Duodenal mucosa (tissue), 2 donors: ENCODE measurements at regions not wholly inside any gene's neighbourhood (a gene's known extent, or its start where the extent isn't known, plus 50 kb on each side); places are given as distances from the start of the nearest gene placed in this dataset.

Experiments used
- H3K27ac ChIP-seq: one replicate; pipeline ENCODE4 v1.7.0; 2013; ENCODE audit warnings: low read depth, low read length
- H3K27me3 ChIP-seq, 2 donors: one replicate each; pipeline ENCODE4 v1.7.0; 2013; ENCODE audit warnings: low read length in 2 of 2, control low read depth in 1 of 2; ENCODE audit not compliant: insufficient read depth in 2 of 2, control insufficient read depth in 1 of 2
- H3K36me3 ChIP-seq, 2 donors: one replicate each; pipeline ENCODE4 v1.7.0; 2013; ENCODE audit warnings: low read length in 2 of 2, control low read depth in 1 of 2; ENCODE audit not compliant: insufficient read depth in 2 of 2, control insufficient read depth in 1 of 2
- H3K4me1 ChIP-seq, 2 donors: one replicate each; pipeline ENCODE4 v1.7.0; 2013; ENCODE audit warnings: low read length in 2 of 2, control low read depth in 1 of 2; ENCODE audit not compliant: insufficient read depth in 2 of 2, control insufficient read depth in 1 of 2
- H3K4me3 ChIP-seq, 2 donors: one replicate each; pipeline ENCODE4 v1.7.0; 2013; ENCODE audit warnings: low read length in 2 of 2, low read depth in 1 of 2
- H3K9ac ChIP-seq, 2 donors: one replicate each; pipeline ENCODE4 v1.7.0; 2013; ENCODE audit warnings: low read length in 2 of 2, low read depth in 1 of 2
- H3K9me3 ChIP-seq, 2 donors: one replicate each; pipeline ENCODE4 v1.7.0; 2013; ENCODE audit warnings: low read length in 2 of 2, control low read depth in 1 of 2; ENCODE audit not compliant: control insufficient read depth in 1 of 2

DNA sequence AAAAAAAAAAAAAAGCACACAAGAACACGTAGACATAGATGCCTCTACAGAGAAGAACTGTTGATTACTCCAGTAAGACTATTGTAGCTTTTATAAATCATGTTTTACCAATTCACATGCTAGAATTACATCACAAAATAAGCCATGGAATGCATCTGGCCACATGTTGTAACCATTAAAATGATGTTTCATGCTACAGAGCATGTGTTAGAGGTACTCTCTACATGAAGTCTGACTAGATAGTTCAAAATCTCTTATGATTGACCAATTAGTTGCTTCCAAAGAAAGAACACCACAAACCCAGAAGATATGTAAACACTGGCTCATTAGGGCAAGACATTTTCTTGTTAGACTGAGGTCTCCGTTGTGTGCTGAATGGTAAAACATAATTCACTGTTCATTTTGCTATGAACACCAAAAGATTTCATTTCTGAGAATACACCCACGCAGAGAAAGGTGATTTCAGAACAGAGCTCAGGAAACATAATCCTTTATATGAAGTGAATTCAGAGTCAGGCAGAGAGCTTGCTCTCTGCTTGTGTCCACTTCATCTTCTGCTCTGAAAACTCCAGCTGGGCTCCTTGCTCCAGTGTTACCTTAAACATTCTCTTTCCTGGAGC, 411.4 kb upstream of the SOX9 start:
- Histone ChIP-seq H3K36me3 (no peaks in the 10 kb centered on the region), H3K9ac (no peak overlapping the region), H3K27me3 (no peaks in the 10 kb centered on the region), H3K9me3 (no peaks in the 10 kb centered on the region), H3K4me3 (no peak overlapping the region), H3K4me1 (no peaks in the 10 kb centered on the region), H3K27ac (no peak overlapping the region)

DNA sequence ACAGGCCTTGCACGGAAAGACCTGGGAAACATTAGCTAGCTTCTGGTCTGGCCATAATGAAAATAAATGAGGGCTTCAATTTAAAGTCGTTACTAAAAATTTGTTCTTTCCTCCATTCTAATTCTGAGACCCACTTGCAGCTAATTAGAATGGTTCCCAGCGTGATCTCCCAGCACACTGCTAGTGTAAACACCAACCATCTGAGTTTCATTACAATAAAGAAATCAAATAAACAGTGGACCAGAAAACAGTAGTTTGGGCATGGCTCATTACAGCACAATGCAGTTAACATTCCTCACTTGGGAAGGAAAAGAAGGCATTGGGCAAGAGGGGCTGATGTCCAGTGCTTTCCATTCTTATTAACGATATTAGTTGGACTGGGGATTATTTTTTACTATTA, 410.9 kb upstream of the SOX9 start:
- Histone ChIP-seq H3K27ac (no peak overlapping the region), H3K36me3 (no peaks in the 10 kb centered on the region), H3K4me1 (no peaks in the 10 kb centered on the region), H3K9ac (no peak overlapping the region), H3K4me3 (no peak overlapping the region), H3K27me3 (no peaks in the 10 kb centered on the region), H3K9me3 (no peaks in the 10 kb centered on the region)

DNA sequence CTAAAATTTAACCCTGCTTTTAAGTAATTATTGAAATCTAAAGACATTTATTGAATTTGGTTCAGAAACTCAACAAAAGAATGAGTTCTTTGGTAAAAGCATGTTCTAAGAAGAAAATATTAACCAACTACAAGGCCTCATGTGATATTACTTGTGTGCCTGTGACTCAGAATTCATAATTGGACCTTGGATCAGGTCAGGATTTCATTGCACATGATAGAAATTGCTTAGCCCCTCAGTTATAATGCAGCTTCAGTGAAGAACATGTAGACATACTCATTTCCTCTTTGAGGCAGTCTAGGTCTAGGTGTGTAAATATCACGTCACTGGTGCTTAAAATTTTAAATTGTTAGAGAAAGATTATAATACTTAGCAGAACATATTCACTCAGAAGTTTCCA, 410.0 kb upstream of the SOX9 start:
- no peaks in the 10 kb centered on the region for H3K27me3 ChIP-seq
- no peak overlapping the region for H3K4me3 ChIP-seq
- no peaks in the 10 kb centered on the region for H3K9me3 ChIP-seq
- no peaks in the 10 kb centered on the region for H3K4me1 ChIP-seq
- H3K27ac ChIP-seq: no peak overlapping the region
- H3K36me3 ChIP-seq: no peaks in the 10 kb centered on the region
- no peak overlapping the region for H3K9ac ChIP-seq

DNA sequence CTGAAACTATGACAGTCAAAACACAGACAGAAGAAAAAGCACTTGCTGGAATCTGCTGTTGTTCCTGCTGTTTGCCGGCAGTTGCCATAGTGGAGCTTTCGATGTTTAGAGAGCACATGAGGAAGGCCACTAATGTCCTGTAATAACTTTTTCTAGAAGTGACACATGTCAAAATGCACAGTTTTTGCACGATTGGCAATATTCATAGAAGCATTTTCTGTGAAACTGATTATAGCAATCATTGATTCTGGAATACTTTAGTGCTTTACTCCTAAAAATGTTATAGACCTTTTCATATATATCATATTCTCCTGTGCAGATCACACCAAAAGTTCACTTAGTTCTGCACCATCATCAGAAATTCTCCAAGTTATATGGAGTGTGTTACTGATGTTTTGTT, 407.0 kb upstream of the SOX9 start:
- Histone ChIP-seq H3K4me3 (no peak overlapping the region), H3K27ac (no peak overlapping the region), H3K27me3 (no peaks in the 10 kb centered on the region), H3K9me3 (peaks cover 0 to 3% of the 10 kb centered on the region in 2 donors), H3K9ac (no peak overlapping the region), H3K36me3 (no peaks in the 10 kb centered on the region), H3K4me1 (no peaks in the 10 kb centered on the region)

DNA sequence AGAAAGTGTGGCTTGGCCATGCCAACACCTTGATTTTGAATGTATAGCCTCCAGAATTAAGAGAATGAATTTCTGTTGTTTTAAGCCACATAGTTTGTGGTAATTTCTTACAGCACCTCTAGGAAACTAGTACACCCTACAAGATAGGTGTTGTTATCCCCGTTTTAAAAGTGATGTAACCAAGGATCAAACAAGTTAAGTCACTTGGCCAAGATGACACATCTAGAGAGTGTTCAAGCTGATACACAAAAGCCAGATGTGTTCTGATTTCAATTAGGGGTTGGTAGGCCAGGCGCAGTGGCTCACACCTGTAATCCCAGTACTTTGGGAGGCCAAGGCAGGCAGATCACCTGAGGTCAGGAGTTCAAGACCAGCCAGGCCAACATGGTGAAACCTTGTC, 396.5 kb upstream of the SOX9 start:
- no peaks in the 10 kb centered on the region for H3K36me3 ChIP-seq
- H3K4me1 ChIP-seq: no peaks in the 10 kb centered on the region
- no peaks in the 10 kb centered on the region for H3K27me3 ChIP-seq
- no peak overlapping the region for H3K9ac ChIP-seq
- no peaks in the 10 kb centered on the region for H3K9me3 ChIP-seq
- no peak overlapping the region for H3K4me3 ChIP-seq
- H3K27ac ChIP-seq: no peak overlapping the region

DNA sequence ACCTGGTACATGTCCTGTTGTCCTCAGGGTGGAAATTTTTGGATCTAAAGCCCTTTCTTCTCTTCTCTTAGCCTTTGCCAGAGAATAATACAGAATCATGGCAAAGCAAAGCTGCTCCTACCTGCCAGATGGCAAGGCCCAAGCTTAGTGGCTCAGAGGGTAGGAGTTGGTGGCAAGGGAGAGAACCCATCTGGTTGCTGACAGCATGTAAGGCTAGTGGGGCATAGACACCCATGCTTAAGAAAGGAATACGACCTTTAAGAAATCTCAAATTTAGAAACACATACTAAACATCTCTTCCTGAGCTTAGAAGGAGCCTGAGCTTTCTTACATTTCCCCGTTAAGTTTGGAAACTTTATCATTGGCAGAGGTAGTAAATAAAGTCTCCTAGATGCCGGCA, 395.0 kb upstream of the SOX9 start:
- Histone ChIP-seq H3K27ac (no peak overlapping the region), H3K9me3 (no peaks in the 10 kb centered on the region), H3K9ac (no peak overlapping the region), H3K4me3 (no peak overlapping the region), H3K36me3 (no peaks in the 10 kb centered on the region), H3K4me1 (no peaks in the 10 kb centered on the region), H3K27me3 (no peaks in the 10 kb centered on the region)

DNA sequence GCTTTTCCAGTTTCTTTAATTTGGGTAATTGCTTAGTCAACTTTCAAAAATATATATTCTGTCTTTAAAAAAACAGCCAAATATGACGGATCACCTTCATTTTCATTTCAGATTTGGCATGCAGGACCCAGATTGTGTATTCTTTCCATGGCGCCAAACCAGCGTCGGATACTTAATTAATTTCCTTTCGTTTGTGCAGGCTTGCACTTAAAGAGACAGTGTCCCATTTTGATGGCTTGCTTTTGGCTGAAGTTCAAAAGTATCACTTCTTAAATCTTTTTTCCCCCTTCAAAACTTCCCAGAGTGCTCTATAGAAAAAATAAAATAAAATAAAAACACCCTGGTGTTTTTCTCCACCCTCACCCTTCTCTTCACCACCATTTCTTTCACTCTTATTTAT, 394.5 kb upstream of the SOX9 start:
- Histone ChIP-seq H3K9ac (no peak overlapping the region), H3K4me3 (peak overlapping the region in 1 of 2 donors; percentile 18), H3K9me3 (no peaks in the 10 kb centered on the region), H3K27me3 (no peaks in the 10 kb centered on the region), H3K4me1 (no peaks in the 10 kb centered on the region), H3K27ac (no peak overlapping the region), H3K36me3 (no peaks in the 10 kb centered on the region)

DNA sequence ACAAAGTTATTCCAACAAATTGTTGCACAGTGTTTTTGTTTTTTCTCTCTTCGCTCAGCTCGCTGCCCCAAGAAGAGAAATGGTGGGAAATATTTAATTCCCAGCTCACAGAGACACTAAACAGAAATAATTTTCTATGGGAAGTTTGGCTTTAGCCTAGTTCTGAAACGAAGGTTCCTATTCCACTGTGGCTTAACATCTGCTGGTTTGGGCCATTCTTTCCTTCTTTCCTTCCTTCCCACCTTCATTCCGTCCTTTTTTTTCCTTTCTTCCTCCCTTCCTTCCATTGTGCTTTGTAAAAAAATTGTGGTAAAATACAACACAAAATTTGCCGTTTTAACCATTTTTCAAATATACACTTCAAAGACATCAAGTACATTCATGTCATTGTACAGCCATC, 393.5 kb upstream of the SOX9 start:
- H3K27ac ChIP-seq: no peak overlapping the region
- H3K27me3 ChIP-seq: no peaks in the 10 kb centered on the region
- no peak overlapping the region for H3K4me3 ChIP-seq
- no peaks in the 10 kb centered on the region for H3K36me3 ChIP-seq
- H3K4me1 ChIP-seq: no peaks in the 10 kb centered on the region
- H3K9ac ChIP-seq: no peak overlapping the region
- no peaks in the 10 kb centered on the region for H3K9me3 ChIP-seq

DNA sequence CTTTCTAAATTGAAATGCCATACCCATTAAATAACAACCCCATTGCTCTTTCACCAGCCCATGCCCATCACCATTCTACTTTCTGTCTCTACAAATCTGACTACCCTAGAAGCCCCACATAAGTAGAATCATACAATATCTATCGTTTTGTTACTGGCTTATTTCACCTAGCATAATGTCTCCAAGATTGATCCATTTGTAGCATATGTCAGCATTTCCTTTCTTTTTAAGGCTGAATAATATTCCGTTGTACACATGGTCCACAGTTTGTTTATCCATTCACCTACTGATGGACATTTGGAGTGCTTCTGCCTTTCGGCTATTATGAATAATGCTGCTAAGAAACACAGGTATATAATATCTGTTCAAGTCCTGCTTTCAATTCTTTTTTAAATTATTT, 393.1 kb upstream of the SOX9 start:
- Histone ChIP-seq H3K4me1 (no peaks in the 10 kb centered on the region), H3K27ac (no peak overlapping the region), H3K36me3 (no peaks in the 10 kb centered on the region), H3K9ac (no peak overlapping the region), H3K4me3 (no peak overlapping the region), H3K9me3 (no peaks in the 10 kb centered on the region), H3K27me3 (no peaks in the 10 kb centered on the region)

DNA sequence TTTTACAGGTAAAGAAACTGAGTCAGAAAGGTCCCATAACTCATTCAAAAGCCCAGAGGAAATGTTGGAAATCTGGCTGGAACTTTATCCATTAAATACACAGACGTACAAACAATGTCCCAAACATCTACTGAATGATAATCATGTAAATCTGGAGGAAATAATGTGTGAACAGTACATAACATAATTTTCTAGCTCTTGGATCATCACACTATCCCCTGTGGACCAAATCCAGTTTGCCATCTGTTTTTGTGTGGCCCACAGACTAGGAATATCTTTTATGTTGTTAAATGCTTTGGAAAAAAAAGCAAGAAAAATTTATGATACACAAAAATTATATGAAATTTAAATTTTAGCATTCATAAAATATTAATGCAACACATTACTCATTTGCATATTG, 389.9 kb upstream of the SOX9 start:
- Histone ChIP-seq H3K27ac (no peak overlapping the region), H3K9me3 (no peaks in the 10 kb centered on the region), H3K4me3 (no peak overlapping the region), H3K36me3 (no peaks in the 10 kb centered on the region), H3K4me1 (no peaks in the 10 kb centered on the region), H3K27me3 (no peaks in the 10 kb centered on the region), H3K9ac (no peak overlapping the region)

DNA sequence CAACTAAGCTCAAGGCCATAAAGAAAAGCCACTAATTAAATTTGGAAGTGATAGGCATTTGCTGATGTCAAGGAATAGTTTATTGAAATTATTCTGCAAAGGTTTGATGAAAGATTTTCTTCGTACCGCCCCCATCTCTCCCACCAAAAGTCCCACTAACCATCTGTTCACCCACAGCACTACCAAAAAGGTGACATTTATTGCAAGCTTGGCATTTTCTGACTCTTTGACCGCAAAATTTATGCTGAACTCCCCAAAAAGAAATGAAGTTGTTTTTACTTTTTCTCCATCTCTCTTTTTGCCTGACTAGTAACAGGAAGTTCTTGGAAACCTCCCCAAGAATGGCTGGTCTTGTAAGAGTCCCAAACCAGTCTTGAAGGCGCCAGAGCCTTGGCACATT, 384.9 kb upstream of the SOX9 start:
- Histone ChIP-seq H3K4me3 (no peak overlapping the region), H3K9ac (no peak overlapping the region), H3K27ac (no peak overlapping the region), H3K36me3 (no peaks in the 10 kb centered on the region), H3K4me1 (no peaks in the 10 kb centered on the region), H3K9me3 (no peaks in the 10 kb centered on the region), H3K27me3 (no peaks in the 10 kb centered on the region)
